Esophagus mucosa (tissue), 1 donor: ENCODE measurements at regions not wholly inside any gene's neighbourhood (a gene's known extent, or its start where the extent isn't known, plus 50 kb on each side); places are given as distances from the start of the nearest gene placed in this dataset.

ENCODE experiments used
- ATAC-seq: fragments of 200-7000 bp; cut with Tn5 transposase; one replicate; pipeline ENCODE4 v1.9.1; 2020
- donor health status: DM: yes; HTN: yes; CAD: no.

- no peak for ATAC-seq
Measured at GRCh38 chr6:138610816-138611215, 111.5 kb upstream of the NHSL1 start.

GRCh38 chr6:138614151-138614550 lies 114.9 kb upstream of the NHSL1 start:
- ATAC-seq: no peak

- no peak for ATAC-seq
Measured at GRCh38 chr6:138618168-138618567, 118.9 kb upstream of the NHSL1 start.

GRCh38 chr6:138620630-138621029 lies 121.3 kb upstream of the NHSL1 start:
- ATAC-seq: no peak

- peak; percentile 72 for ATAC-seq
Measured at GRCh38 chr6:138622967-138623366, 123.7 kb upstream of the NHSL1 start.

GRCh38 chr6:138631566-138631965 lies 132.3 kb upstream of the NHSL1 start:
- no peak for ATAC-seq

- no peak for ATAC-seq
Measured at GRCh38 chr6:138637822-138638221, 135.7 kb upstream of the CCDC28A start.

- ATAC-seq: no peak
Measured at GRCh38 chr6:138638604-138639003, 135.0 kb upstream of the CCDC28A start.

- no peak for ATAC-seq
Measured at GRCh38 chr6:138640028-138640427, 133.5 kb upstream of the CCDC28A start.

GRCh38 chr6:138643210-138643609 lies 130.4 kb upstream of the CCDC28A start:
- no peak for ATAC-seq

GRCh38 chr6:138645976-138646640 lies 127.5 kb upstream of the CCDC28A start:
- ATAC-seq: no peak

GRCh38 chr6:138647006-138647405 lies 126.6 kb upstream of the CCDC28A start:
- ATAC-seq: no peak

- no peak for ATAC-seq
Measured at GRCh38 chr6:138648127-138648526, 125.4 kb upstream of the CCDC28A start.

- ATAC-seq: no peak
Measured at GRCh38 chr6:138651491-138651890, 122.1 kb upstream of the CCDC28A start.

- ATAC-seq: no peak
Measured at GRCh38 chr6:138652824-138653223, 120.7 kb upstream of the CCDC28A start.

- ATAC-seq: no peak
Measured at GRCh38 chr6:138653435-138653834, 120.1 kb upstream of the CCDC28A start.

- ATAC-seq: peak; percentile 84
Measured at GRCh38 chr6:138654715-138655634, 118.6 kb upstream of the CCDC28A start.

- no peak for ATAC-seq
Measured at GRCh38 chr6:138655828-138656227, 117.7 kb upstream of the CCDC28A start.

- ATAC-seq: no peak
Measured at GRCh38 chr6:138656364-138657064, 117.1 kb upstream of the CCDC28A start.

- no peak for ATAC-seq
Measured at GRCh38 chr6:138657065-138657425, 116.5 kb upstream of the CCDC28A start.

- ATAC-seq: peak; percentile 51
Measured at GRCh38 chr6:138659998-138660397, 113.6 kb upstream of the CCDC28A start.

GRCh38 chr6:138662471-138662870 lies 111.1 kb upstream of the CCDC28A start:
- peak; percentile 96 for ATAC-seq

GRCh38 chr6:138663892-138664291 lies 109.7 kb upstream of the CCDC28A start:
- no peak for ATAC-seq
